Stimulated activated naive B cell treated with anti-CD40 and anti-IgM and Interleukin-4, amounts not matched to agents 10 μg/mL and 1 μg/mL and 100 μg/mL, for 72 hours (primary cell): ENCODE measurements at regions not wholly inside any gene's neighbourhood (a gene's known extent, or its start where the extent isn't known, plus 50 kb on each side); places are given as distances from the start of the nearest gene placed in this dataset.

Experiments
- ATAC-seq, 2 donors: fragments of 150-1000 bp; cut with Tn5 transposase; replicated peaks; 2 replicates each; pipeline ENCODE4 v1.10.0; 2021; ENCODE audit warnings: moderate library complexity in 1 of 2
- DNase-seq: peaks from one replicate; pipeline ENCODE4 v3.0.0; 2021
- H3K27ac Mint-ChIP-seq: one replicate; pipeline ENCODE4 v1.8.0; 2022; ENCODE audit warnings: mild to moderate bottlenecking, mixed read lengths
- H3K27me3 Mint-ChIP-seq, 2 donors: one replicate each; pipeline ENCODE4 v1.8.0; 2022; ENCODE audit warnings: mixed read lengths in 2 of 2
- H3K36me3 Mint-ChIP-seq, 2 donors: one replicate each; pipeline ENCODE4 v1.8.0; 2022; ENCODE audit warnings: mixed read lengths in 2 of 2, mild to moderate bottlenecking in 1 of 2
- H3K4me1 Mint-ChIP-seq, 2 donors: one replicate each; pipeline ENCODE4 v1.8.0; 2022; ENCODE audit warnings: mixed read lengths in 2 of 2, mild to moderate bottlenecking in 1 of 2
- H3K4me3 Mint-ChIP-seq, 2 donors: one replicate each; pipeline ENCODE4 v1.8.0; 2022; ENCODE audit warnings: mild to moderate bottlenecking in 2 of 2, mixed read lengths in 2 of 2, moderate library complexity in 1 of 2
- H3K9me3 Mint-ChIP-seq, 2 donors: one replicate each; pipeline ENCODE4 v1.8.0; 2022; ENCODE audit warnings: mixed read lengths in 2 of 2, mild to moderate bottlenecking in 1 of 2

DNA sequence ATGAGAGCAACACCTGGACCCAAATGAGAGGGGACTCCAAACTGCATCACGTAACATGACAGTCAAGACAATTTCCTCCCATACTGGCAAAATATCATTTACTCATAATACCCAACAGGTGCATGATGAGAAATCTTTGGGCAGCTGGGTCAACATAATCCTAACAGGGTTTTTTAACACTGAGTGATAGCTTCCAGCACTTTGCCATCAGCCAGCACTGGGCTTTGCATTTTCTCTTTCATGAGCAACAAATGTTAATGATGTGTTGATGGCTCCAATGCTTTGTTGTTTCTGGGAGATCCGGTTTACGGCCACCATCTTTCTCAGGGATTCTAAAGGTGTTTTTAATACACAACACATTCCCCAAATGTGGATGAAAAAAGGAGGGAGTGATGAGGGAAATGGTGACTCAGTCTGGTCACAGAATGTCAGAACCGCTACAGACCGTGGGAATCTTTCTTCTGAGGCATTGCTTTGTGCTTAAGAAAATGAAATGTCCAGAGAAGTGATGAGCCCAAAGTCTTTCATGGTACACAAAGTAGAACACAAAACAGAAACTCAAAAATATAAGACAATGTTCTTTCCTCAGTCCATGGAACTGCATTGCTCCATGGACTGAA lies 705.7 kb upstream of the IGFBP3 start:
- no peaks in the 10 kb centered on the region for H3K27me3 Mint-ChIP-seq
- peaks cover 0 to 1% of the 10 kb centered on the region in 2 donors for H3K9me3 Mint-ChIP-seq
- no peak overlapping the region for H3K4me3 Mint-ChIP-seq
- no peaks in the 10 kb centered on the region for H3K36me3 Mint-ChIP-seq
- no peak for DNase-seq
- no peaks in the 10 kb centered on the region for H3K4me1 Mint-ChIP-seq
- no peak for ATAC-seq
- no peak overlapping the region for H3K27ac Mint-ChIP-seq

DNA sequence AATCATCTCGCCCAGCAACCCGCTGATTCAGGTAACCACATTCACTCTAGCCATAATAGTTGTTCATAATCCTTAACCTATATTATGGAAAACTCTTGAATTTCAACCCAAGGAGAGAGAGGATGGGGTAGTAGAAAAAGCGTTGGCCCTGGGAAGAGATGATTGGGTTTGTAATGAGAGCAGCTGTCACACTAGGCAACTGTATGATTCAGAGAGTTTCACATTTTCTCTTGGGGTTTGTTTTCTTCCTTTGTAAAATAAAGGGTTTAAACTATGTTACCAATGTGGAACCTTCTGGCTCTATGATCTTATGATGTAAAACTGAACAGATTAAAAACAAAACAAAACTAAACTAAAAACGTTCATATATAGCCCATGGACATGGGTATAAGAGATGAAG lies 705.2 kb upstream of the IGFBP3 start:
- Mint-ChIP-seq H3K9me3 (peaks cover 0 to 1% of the 10 kb centered on the region in 2 donors), H3K4me1 (no peaks in the 10 kb centered on the region), H3K27ac (no peak overlapping the region), H3K27me3 (no peaks in the 10 kb centered on the region), H3K36me3 (no peaks in the 10 kb centered on the region), H3K4me3 (no peak overlapping the region)
- no peak for ATAC-seq
- no peak for DNase-seq

DNA sequence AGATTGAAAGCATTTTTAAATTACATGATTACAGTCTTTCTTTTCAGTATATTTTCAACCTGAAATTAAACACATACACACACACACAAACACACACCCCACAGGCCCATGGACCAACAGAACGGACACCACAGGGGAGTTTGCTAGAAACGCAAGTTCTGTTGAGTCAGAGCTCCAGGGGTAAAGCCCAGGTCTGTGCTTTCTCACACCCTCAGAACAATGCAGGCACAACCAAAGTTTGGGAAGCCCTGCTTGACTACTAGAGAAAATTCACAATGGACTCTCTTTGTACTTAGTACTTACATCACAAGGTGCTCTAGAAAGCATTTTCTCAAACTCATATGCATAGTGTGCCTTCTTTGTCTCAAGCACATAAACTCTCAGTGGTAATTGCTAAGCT lies 704.0 kb upstream of the IGFBP3 start:
- H3K27me3 Mint-ChIP-seq = no peaks in the 10 kb centered on the region
- ATAC-seq = no peak
- no peak for DNase-seq
- H3K9me3 Mint-ChIP-seq = peaks cover 0 to 3% of the 10 kb centered on the region in 2 donors
- no peaks in the 10 kb centered on the region for H3K4me1 Mint-ChIP-seq
- H3K36me3 Mint-ChIP-seq = no peaks in the 10 kb centered on the region
- H3K4me3 Mint-ChIP-seq = no peak overlapping the region
- no peak overlapping the region for H3K27ac Mint-ChIP-seq

DNA sequence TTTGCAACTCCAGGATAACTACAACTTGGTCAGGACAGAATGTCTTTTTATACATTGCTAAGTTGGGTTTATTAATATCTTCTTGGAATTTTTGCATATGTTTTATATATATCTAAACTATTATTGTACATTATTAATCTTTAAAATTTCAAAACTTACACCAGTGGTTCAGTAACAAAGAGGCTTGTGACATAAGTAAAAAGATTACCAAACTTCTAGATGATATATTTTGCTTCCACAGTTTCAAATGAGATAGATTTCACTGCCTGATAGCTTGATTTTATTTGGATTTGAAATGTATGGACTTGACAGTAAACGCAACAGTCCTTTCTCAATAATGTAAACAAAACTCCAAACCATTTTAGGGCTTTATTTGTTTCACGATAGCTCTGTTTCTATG lies 701.2 kb upstream of the IGFBP3 start:
- no peak for ATAC-seq
- Mint-ChIP-seq H3K27ac (no peak overlapping the region), H3K4me1 (no peaks in the 10 kb centered on the region), H3K27me3 (no peaks in the 10 kb centered on the region), H3K36me3 (no peaks in the 10 kb centered on the region), H3K9me3 (peaks cover 0 to 1% of the 10 kb centered on the region in 2 donors), H3K4me3 (no peak overlapping the region)
- DNase-seq = no peak

GRCh38 chr7:46619723-46620310 lies 698.7 kb upstream of the IGFBP3 start:
- DNase-seq (no peak), ATAC-seq (no peak)
- H3K4me1 Mint-ChIP-seq = no peaks in the 10 kb centered on the region
- H3K27ac Mint-ChIP-seq = no peak overlapping the region
- H3K9me3 Mint-ChIP-seq = peaks cover 0 to 1% of the 10 kb centered on the region in 2 donors
- H3K4me3 Mint-ChIP-seq = no peak overlapping the region
- H3K36me3 Mint-ChIP-seq = no peaks in the 10 kb centered on the region
- no peaks in the 10 kb centered on the region for H3K27me3 Mint-ChIP-seq

- no peaks in the 10 kb centered on the region for H3K36me3 Mint-ChIP-seq
- H3K4me1 Mint-ChIP-seq = no peaks in the 10 kb centered on the region
- no peaks in the 10 kb centered on the region for H3K27me3 Mint-ChIP-seq
- no peak for DNase-seq
- H3K9me3 Mint-ChIP-seq = peaks cover 0 to 1% of the 10 kb centered on the region in 2 donors
- ATAC-seq = no peak
- H3K4me3 Mint-ChIP-seq = no peak overlapping the region
- no peak overlapping the region for H3K27ac Mint-ChIP-seq
Observed at GRCh38 chr7:46616636-46617035, 695.6 kb upstream of the IGFBP3 start.

GRCh38 chr7:46613551-46613950 lies 692.5 kb upstream of the IGFBP3 start:
- ATAC-seq (no peak), DNase-seq (no peak)
- Mint-ChIP-seq H3K27ac (no peak overlapping the region), H3K4me3 (no peak overlapping the region), H3K9me3 (no peaks in the 10 kb centered on the region), H3K4me1 (no peaks in the 10 kb centered on the region), H3K36me3 (no peaks in the 10 kb centered on the region), H3K27me3 (no peaks in the 10 kb centered on the region)

DNA sequence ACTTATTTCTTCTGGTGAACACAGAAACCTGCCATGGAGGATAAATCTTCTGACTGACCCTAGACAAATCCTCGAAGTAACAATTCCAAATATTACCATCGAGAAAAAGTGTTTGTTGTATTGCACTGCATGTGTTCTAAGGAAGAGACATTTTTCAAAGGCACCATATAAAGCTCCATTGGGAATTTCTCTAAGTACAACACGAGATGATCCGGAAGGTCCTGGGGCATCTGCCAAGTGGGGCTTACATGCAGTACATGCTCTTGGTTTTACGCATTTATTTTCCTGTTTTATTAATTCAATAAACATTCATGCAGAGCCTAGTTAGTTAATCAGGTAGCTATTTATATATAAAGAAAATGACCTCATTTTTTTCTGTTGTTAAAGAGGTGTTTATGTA lies 692.0 kb upstream of the IGFBP3 start:
- H3K36me3 Mint-ChIP-seq = no peaks in the 10 kb centered on the region
- no peak overlapping the region for H3K4me3 Mint-ChIP-seq
- no peaks in the 10 kb centered on the region for H3K4me1 Mint-ChIP-seq
- H3K27me3 Mint-ChIP-seq = no peaks in the 10 kb centered on the region
- no peak for ATAC-seq
- no peak for DNase-seq
- no peak overlapping the region for H3K27ac Mint-ChIP-seq
- no peaks in the 10 kb centered on the region for H3K9me3 Mint-ChIP-seq

DNA sequence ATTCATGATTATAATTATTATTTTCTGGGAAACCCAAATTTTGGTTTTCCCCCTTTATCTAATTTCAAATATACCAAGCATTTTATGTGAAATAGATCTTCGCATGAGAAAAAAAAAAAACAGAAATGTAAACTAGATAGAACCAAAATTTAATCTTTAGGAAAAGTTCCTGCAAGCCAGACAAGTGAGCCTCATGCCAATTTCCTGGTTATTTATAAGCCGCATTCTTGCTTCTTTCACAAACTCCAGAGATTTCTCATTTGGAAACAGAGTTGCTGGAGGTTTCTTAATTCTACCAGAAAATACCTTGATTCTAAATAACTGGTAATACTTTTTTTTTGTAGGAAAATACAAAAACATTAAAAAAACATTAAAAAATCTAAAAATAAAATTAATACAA lies 690.4 kb upstream of the IGFBP3 start:
- Mint-ChIP-seq H3K9me3 (no peaks in the 10 kb centered on the region), H3K27ac (no peak overlapping the region), H3K4me1 (no peaks in the 10 kb centered on the region), H3K4me3 (no peak overlapping the region), H3K27me3 (no peaks in the 10 kb centered on the region), H3K36me3 (no peaks in the 10 kb centered on the region)
- no peak for DNase-seq
- no peak for ATAC-seq

DNA sequence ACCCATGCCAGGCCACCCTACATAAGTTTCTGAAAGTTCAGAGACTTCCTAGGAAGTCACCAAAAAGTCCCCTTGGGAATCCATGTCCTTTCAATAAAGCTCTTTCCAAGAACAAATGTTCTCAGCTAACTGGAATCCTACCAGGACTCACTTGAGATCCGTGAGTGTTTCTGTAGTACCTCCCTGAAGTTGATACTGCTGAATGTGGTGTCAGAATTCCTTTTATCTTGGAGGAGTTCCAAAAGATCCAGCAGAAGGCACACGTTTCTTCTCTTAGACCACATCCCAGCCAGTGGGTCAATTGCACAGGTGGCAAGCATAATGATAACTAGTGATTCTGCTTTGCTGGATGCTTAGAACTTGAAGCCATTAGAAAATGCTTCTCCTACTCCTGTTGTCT lies 689.7 kb upstream of the IGFBP3 start:
- DNase-seq (no peak), ATAC-seq (no peak)
- H3K9me3 Mint-ChIP-seq = no peaks in the 10 kb centered on the region
- no peak overlapping the region for H3K4me3 Mint-ChIP-seq
- no peaks in the 10 kb centered on the region for H3K27me3 Mint-ChIP-seq
- no peaks in the 10 kb centered on the region for H3K36me3 Mint-ChIP-seq
- no peak overlapping the region for H3K27ac Mint-ChIP-seq
- H3K4me1 Mint-ChIP-seq = no peaks in the 10 kb centered on the region

- Mint-ChIP-seq H3K4me1 (no peaks in the 10 kb centered on the region), H3K9me3 (peaks cover 0 to 2% of the 10 kb centered on the region in 2 donors), H3K36me3 (no peaks in the 10 kb centered on the region), H3K27ac (no peak overlapping the region), H3K4me3 (no peak overlapping the region), H3K27me3 (no peaks in the 10 kb centered on the region)
- ATAC-seq = no peak
- no peak for DNase-seq
Observed at GRCh38 chr7:46607176-46607575, 686.1 kb upstream of the IGFBP3 start.

DNA sequence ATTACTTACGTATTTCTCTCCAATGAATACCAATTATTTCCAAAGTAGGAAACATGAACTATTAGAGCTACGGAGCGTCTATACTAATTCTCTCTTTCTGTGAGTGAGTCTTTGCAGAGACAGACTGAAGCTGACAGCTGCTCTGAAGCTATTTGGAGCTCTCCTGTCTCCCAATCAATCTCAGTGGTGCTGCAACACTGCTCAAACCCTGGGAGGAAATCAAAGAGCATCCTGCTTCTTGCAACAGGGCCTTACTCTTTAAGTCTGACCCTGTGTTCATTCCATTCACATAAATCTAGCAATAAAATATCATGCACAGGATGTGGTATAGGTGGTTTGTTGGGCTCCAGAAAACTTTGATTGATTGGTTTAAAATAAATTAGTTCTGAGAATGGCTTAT lies 685.7 kb upstream of the IGFBP3 start:
- no peak overlapping the region for H3K4me3 Mint-ChIP-seq
- H3K9me3 Mint-ChIP-seq = peaks cover 0 to 2% of the 10 kb centered on the region in 2 donors
- no peaks in the 10 kb centered on the region for H3K27me3 Mint-ChIP-seq
- DNase-seq (no peak), ATAC-seq (no peak)
- no peak overlapping the region for H3K27ac Mint-ChIP-seq
- no peaks in the 10 kb centered on the region for H3K4me1 Mint-ChIP-seq
- no peaks in the 10 kb centered on the region for H3K36me3 Mint-ChIP-seq

GRCh38 chr7:46604241-46604661 lies 683.2 kb upstream of the IGFBP3 start:
- Mint-ChIP-seq H3K27me3 (no peaks in the 10 kb centered on the region), H3K27ac (no peak overlapping the region), H3K36me3 (no peaks in the 10 kb centered on the region), H3K4me3 (no peak overlapping the region), H3K4me1 (no peaks in the 10 kb centered on the region), H3K9me3 (peaks cover 0 to 2% of the 10 kb centered on the region in 2 donors)
- no peak for ATAC-seq
- no peak for DNase-seq

- DNase-seq (no peak), ATAC-seq (no peak)
- Mint-ChIP-seq H3K4me1 (no peaks in the 10 kb centered on the region), H3K27me3 (no peaks in the 10 kb centered on the region), H3K27ac (no peak overlapping the region), H3K36me3 (no peaks in the 10 kb centered on the region), H3K9me3 (peaks cover 0 to 2% of the 10 kb centered on the region in 2 donors), H3K4me3 (no peak overlapping the region)
Observed at GRCh38 chr7:46603780-46604179, 682.7 kb upstream of the IGFBP3 start.

GRCh38 chr7:46603296-46603752 lies 682.3 kb upstream of the IGFBP3 start:
- Mint-ChIP-seq H3K27ac (no peak overlapping the region), H3K27me3 (no peaks in the 10 kb centered on the region), H3K9me3 (peaks cover 0 to 2% of the 10 kb centered on the region in 2 donors), H3K4me1 (no peaks in the 10 kb centered on the region), H3K36me3 (no peaks in the 10 kb centered on the region), H3K4me3 (no peak overlapping the region)
- ATAC-seq = no peak
- no peak for DNase-seq
